Sigmoid colon (tissue), 6 donors: ENCODE measurements at regions not wholly inside any gene's neighbourhood (a gene's known extent, or its start where the extent isn't known, plus 50 kb on each side); places are given as distances from the start of the nearest gene placed in this dataset.

Source experiments
- DNase-seq: peaks from one replicate; pipeline ENCODE4 v3.0.0-alpha.2; 2019
- H3K27ac ChIP-seq, 4 donors: fragments of 200-600 bp; sonication (generic); one replicate each; pipeline ENCODE4 v1.5.1; 2016 to 2019; ENCODE audit warnings: mild to moderate bottlenecking in 1 of 4
- H3K27me3 ChIP-seq, 3 donors: fragments of 200-600 bp; sonication (generic); one replicate each; pipeline ENCODE4 v1.5.1; 2019; ENCODE audit warnings: mild to moderate bottlenecking in 1 of 3
- H3K36me3 ChIP-seq, 4 donors: fragments of 200-600 bp; sonication (generic); one replicate each; pipeline ENCODE4 v1.5.1; 2016 to 2019
- H3K4me1 ChIP-seq, 4 donors: fragments of 200-600 bp; sonication (generic); one replicate each; pipeline ENCODE4 v1.5.1; 2017 to 2019
- H3K4me3 ChIP-seq, 4 donors: fragments of 200-600 bp; sonication (generic); one replicate each; pipeline ENCODE4 v1.5.1; 2017 to 2019; ENCODE audit warnings: mild to moderate bottlenecking in 2 of 4, moderate library complexity in 1 of 4
- H3K9me3 ChIP-seq, 4 donors: fragments of 200-600 bp in 3 of 4; sonication (generic) in 3 of 4; one replicate each; pipeline versions ENCODE4 v1.5.1 to v1.6.1; 2013 to 2019
- EP300 ChIP-seq, 4 donors: sonication (generic); formaldehyde crosslinking; IDR thresholded peaks; one replicate each; pipeline ENCODE4 v1.6.1; 2017; ENCODE audit warnings: antibody characterized with exemption in 4 of 4
- POLR2A ChIP-seq, 2 donors: fragments of 450-650 bp; IDR thresholded peaks; one replicate each; pipeline ENCODE4 v1.6.1; 2016; ENCODE audit warnings: antibody characterized with exemption in 2 of 2, mild to moderate bottlenecking in 2 of 2, moderate library complexity in 2 of 2
- POLR2AphosphoS5 ChIP-seq, 4 donors: sonication (generic); formaldehyde crosslinking; IDR thresholded peaks; one replicate each; pipeline ENCODE4 v1.6.1; 2017; ENCODE audit warnings: antibody characterized with exemption in 4 of 4
- WGBS, 2 donors: extraction: QIAGEN DNeasy Blood & Tissue Kit; methylation state at CpG; one replicate each; pipeline ENCODE4 v1.1.7; 2013; 5-methylcytosine and 5-hydroxymethylcytosine counted together
- intact Hi-C: fragments of 100-400 bp; cut with DNase I; formaldehyde crosslinking; loops from one replicate; pipeline ENCODE4 v1.15.1; 2023
- TF ChIP-seq, protein P1 (sequence below), 4 experiments: fragments of 450-650 bp in 3 of 4; fragments of 200-600 bp in 1 of 4; IDR thresholded peaks; one replicate each; pipeline ENCODE4 v1.5.1; 2016 to 2019; ENCODE audit warnings: antibody characterized with exemption in 4 of 4, mild to moderate bottlenecking in 3 of 4, moderate library complexity in 2 of 4
- donor health status: healthy with polysubstance abuse.
- donor health status: healthy.

DNA sequence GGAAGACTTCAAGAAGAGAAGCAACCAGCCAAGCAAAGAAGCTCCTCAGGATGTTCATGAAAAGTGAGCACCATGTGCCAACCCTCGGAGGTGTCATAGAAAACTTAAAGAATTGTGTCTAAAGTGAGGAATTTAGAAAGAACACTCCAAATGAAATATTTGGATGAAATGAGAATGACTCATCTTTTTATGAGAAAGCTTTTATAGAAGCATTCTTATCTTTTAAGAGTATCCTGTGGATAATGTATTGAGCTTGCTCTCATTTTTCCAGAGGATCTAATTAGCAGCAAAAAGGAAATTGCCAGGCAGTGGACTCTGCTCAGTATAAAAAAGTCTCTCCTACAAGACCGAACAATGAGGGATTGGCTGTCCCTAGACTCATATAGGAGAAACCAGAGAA is 454.9 kb downstream of the LRIG3 start:
- Histone ChIP-seq H3K27me3 (no peaks in the 10 kb centered on the region), H3K9me3 (no peaks in the 10 kb centered on the region), H3K4me1 (no peaks in the 10 kb centered on the region), H3K27ac (no peak overlapping the region), H3K4me3 (no peak overlapping the region), H3K36me3 (no peaks in the 10 kb centered on the region)
- intact Hi-C loops, result no loop called here
- no peak for TF ChIP-seq POLR2AphosphoS5 (IDR thresholded peaks at IDR 0.05)
- no peak for TF ChIP-seq EP300 (IDR thresholded peaks at IDR 0.05)
- TF ChIP-seq, protein P1, sequence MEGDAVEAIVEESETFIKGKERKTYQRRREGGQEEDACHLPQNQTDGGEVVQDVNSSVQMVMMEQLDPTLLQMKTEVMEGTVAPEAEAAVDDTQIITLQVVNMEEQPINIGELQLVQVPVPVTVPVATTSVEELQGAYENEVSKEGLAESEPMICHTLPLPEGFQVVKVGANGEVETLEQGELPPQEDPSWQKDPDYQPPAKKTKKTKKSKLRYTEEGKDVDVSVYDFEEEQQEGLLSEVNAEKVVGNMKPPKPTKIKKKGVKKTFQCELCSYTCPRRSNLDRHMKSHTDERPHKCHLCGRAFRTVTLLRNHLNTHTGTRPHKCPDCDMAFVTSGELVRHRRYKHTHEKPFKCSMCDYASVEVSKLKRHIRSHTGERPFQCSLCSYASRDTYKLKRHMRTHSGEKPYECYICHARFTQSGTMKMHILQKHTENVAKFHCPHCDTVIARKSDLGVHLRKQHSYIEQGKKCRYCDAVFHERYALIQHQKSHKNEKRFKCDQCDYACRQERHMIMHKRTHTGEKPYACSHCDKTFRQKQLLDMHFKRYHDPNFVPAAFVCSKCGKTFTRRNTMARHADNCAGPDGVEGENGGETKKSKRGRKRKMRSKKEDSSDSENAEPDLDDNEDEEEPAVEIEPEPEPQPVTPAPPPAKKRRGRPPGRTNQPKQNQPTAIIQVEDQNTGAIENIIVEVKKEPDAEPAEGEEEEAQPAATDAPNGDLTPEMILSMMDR (IDR thresholded peaks at IDR 0.05), result no peak
- no peak for TF ChIP-seq POLR2A (IDR thresholded peaks at IDR 0.05)
- WGBS, 2 donors, result 87 to 89% methylated on average over 2 of the region's 2 CpGs
- DNase-seq, result no peak

DNA sequence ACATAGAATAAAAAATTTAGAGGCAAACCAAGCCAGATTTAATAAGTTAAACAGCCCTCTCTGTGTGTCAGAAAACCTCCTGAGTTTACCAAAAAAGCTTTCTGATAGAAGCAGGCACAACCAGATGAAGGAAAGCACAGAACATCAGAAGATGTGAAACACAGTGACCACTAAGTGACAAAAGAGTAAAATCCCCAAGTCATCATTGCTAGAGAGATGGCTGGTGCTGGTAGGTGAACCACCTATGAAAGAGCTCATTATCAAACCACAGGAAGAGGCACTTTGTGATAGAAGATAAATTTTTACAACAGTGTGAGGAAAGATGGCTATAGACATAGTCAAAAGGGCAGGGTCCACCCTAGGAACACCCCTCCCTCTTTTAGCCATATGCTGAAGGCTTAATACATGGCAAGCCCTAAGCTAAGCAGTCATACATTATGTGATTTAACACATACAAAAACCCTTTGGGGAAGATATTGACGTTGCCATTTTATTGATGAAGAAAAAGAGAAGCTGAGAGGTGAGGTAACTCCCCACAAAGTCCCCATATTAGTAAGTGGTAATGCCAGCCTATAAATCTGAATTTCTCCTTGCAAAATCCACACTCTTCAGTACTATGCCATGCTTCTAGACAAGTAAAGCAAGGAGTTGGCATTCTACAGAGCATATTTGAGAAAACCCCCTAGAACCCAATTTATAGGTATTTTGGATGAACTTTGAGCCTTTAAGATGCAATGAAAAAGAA is 449.9 kb downstream of the LRIG3 start:
- no peak for TF ChIP-seq POLR2AphosphoS5 (IDR thresholded peaks at IDR 0.05)
- no peak for TF ChIP-seq POLR2A (IDR thresholded peaks at IDR 0.05)
- TF ChIP-seq EP300 (IDR thresholded peaks at IDR 0.05), result no peak
- TF ChIP-seq, protein P1 (IDR thresholded peaks at IDR 0.05), result no peak
- H3K4me1 ChIP-seq, result no peaks in the 10 kb centered on the region
- H3K36me3 ChIP-seq, result no peaks in the 10 kb centered on the region
- H3K27me3 ChIP-seq, result no peaks in the 10 kb centered on the region
- intact Hi-C loops, result no loop called here
- DNase-seq, result no peak
- 44 to 65% methylated on average over 1 of the region's 1 CpG for WGBS, 2 donors
- no peak overlapping the region for H3K27ac ChIP-seq
- H3K9me3 ChIP-seq, result no peaks in the 10 kb centered on the region
- no peak overlapping the region for H3K4me3 ChIP-seq

DNA sequence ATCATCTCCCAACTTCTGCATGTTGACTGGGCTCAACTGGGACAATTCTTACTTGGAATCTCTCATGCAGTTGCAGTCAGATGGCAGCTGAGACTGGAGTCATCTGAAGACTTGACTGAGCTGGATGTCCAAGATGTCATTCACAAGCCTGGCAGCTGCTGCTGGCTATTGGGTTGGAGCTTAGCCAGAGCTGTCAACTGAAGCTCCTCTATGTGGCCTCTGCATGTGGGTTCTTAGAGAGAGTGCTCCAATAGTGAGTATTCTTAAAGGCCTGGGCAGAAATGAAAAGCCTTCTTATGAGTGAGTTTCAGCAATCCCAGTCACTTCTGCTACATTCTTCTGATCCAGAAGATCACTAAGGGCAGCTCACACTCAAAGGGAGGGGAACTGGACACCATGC is 440.9 kb downstream of the LRIG3 start:
- no peaks in the 10 kb centered on the region for H3K36me3 ChIP-seq
- intact Hi-C loops, result no loop called here
- H3K27me3 ChIP-seq, result no peaks in the 10 kb centered on the region
- DNase-seq, result no peak
- H3K4me1 ChIP-seq, result peaks cover 0 to 4% (median 0%) of the 10 kb centered on the region in 4 donors
- H3K27ac ChIP-seq, result no peak overlapping the region
- no peak for TF ChIP-seq POLR2A (IDR thresholded peaks at IDR 0.05)
- TF ChIP-seq, protein P1 (IDR thresholded peaks at IDR 0.05), result no peak
- TF ChIP-seq EP300 (IDR thresholded peaks at IDR 0.05), result no peak
- TF ChIP-seq POLR2AphosphoS5 (IDR thresholded peaks at IDR 0.05), result no peak
- H3K4me3 ChIP-seq, result no peak overlapping the region
- H3K9me3 ChIP-seq, result no peaks in the 10 kb centered on the region

DNA sequence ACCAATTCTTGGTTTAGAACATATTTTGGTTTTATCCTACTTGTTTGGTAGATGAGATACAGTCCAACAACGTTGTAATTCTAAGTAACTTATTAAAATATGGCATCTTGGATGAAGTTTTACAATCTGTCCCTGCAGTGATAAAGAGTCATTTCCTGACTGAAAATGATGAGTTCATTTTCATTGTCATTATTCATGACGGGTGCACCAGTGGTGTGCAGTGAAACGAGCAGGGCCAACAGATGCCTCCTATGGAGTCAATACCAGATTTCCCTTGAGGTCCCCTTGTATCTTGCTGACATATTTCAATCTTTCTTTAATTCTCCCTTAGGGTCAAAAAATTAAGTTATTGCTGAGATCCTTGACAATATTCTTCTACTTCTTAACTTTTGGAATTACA is 438.5 kb downstream of the LRIG3 start:
- Histone ChIP-seq H3K36me3 (no peaks in the 10 kb centered on the region), H3K9me3 (no peaks in the 10 kb centered on the region), H3K27ac (no peak overlapping the region), H3K4me3 (no peak overlapping the region), H3K4me1 (peaks cover 0 to 4% (median 0%) of the 10 kb centered on the region in 4 donors), H3K27me3 (no peaks in the 10 kb centered on the region)
- TF ChIP-seq EP300 (IDR thresholded peaks at IDR 0.05) (no peak), POLR2AphosphoS5 (IDR thresholded peaks at IDR 0.05) (no peak), POLR2A (IDR thresholded peaks at IDR 0.05) (no peak)
- TF ChIP-seq, protein P1 (IDR thresholded peaks at IDR 0.05), result no peak
- DNase-seq, result no peak
- intact Hi-C loops, result no loop called here
- WGBS, 2 donors, result 36 to 54% methylated on average over 3 of the region's 3 CpGs

DNA sequence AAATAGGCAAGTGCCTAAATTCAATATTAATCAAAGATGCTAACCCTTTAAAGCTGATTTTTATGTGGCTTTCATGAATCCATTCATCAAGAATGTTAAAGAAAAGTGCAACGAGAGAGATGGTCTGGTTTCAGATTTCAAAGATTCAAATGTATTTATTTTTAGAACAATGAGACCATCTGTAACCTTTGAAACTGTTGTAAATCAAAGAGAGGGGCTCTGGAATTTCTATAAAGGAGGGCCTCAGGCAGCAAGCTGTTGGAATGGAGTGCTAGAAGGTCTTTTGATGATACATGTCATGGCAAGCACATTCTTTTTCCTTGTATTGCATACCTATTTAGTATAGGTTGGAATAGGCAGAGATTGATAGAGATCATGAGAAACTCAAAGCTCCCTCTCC is 433.0 kb downstream of the LRIG3 start:
- no peaks in the 10 kb centered on the region for H3K9me3 ChIP-seq
- DNase-seq, result no peak
- intact Hi-C loops, result no loop called here
- no peak overlapping the region for H3K4me3 ChIP-seq
- WGBS, 2 donors, result 17 to 25% methylated on average over 1 of the region's 1 CpG
- peaks cover 0 to 4% (median 0%) of the 10 kb centered on the region in 4 donors for H3K4me1 ChIP-seq
- TF ChIP-seq POLR2AphosphoS5 (IDR thresholded peaks at IDR 0.05) (no peak), EP300 (IDR thresholded peaks at IDR 0.05) (no peak), POLR2A (IDR thresholded peaks at IDR 0.05) (no peak)
- TF ChIP-seq, protein P1 (IDR thresholded peaks at IDR 0.05), result no peak
- H3K36me3 ChIP-seq, result no peaks in the 10 kb centered on the region
- H3K27me3 ChIP-seq, result no peaks in the 10 kb centered on the region
- H3K27ac ChIP-seq, result no peak overlapping the region
